GM12873 (cell line): ENCODE measurements at regions not wholly inside any gene's neighbourhood (a gene's known extent, or its start where the extent isn't known, plus 50 kb on each side); places are given as distances from the start of the nearest gene placed in this dataset.

Experiments used
- TF ChIP-seq, protein P1 (sequence below): IDR thresholded peaks from 2 replicates; pipeline ENCODE4 v1.5.1; 2012; ENCODE audit warnings: low read depth, mild to moderate bottlenecking, moderate library complexity, low read length, control low read depth; ENCODE audit not compliant: insufficient read depth; ENCODE audit errors: missing control alignments

- TF ChIP-seq, protein P1, sequence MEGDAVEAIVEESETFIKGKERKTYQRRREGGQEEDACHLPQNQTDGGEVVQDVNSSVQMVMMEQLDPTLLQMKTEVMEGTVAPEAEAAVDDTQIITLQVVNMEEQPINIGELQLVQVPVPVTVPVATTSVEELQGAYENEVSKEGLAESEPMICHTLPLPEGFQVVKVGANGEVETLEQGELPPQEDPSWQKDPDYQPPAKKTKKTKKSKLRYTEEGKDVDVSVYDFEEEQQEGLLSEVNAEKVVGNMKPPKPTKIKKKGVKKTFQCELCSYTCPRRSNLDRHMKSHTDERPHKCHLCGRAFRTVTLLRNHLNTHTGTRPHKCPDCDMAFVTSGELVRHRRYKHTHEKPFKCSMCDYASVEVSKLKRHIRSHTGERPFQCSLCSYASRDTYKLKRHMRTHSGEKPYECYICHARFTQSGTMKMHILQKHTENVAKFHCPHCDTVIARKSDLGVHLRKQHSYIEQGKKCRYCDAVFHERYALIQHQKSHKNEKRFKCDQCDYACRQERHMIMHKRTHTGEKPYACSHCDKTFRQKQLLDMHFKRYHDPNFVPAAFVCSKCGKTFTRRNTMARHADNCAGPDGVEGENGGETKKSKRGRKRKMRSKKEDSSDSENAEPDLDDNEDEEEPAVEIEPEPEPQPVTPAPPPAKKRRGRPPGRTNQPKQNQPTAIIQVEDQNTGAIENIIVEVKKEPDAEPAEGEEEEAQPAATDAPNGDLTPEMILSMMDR: no peak
Measured at GRCh38 chr14:43119672-43120071, 1387.4 kb downstream of the FSCB start.

GRCh38 chr14:43116341-43116740 is 1390.7 kb downstream of the FSCB start:
- TF ChIP-seq, protein P1: no peak

DNA sequence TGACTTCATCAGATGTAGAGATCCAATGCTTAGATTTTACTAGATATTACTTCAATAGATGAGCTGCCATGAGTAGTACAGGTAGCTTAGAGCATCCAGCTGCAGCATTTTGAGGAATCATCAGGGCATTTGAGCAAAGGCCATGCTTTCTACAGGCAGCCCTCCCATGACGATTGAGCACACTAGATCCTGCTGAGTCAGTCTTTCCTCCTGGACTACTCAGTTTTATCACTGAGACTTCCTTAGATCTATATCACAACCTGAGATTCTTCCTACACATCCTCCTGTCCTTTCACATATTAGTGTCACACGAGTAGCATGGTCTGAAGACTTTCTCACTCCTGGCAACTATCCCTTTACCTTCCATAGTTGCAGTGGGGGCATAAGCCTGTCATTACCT is 1401.8 kb downstream of the FSCB start:
- TF ChIP-seq, protein P1: no peak

- TF ChIP-seq, protein P1: no peak
Measured at GRCh38 chr14:43090380-43090779, 1416.7 kb downstream of the FSCB start.

DNA sequence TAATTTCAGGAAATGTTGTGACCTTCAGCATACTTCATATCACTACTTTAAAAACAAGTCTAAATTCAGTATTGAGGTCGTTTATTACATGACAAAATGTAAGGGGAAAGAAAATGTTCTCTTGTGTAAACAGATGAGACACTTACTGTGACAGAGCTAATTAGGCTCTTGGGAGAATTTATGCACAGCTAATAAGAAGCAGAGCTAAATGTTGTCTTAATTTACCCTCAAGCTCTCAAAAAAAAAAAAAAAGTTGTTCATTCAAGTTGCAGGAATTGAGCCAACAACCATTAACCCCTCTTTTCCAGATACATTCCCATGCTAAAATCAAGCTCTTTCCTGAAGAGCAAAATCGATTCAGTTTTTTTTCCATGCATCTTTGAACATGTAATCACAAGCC is 1419.4 kb downstream of the FSCB start:
- TF ChIP-seq, protein P1: no peak

- TF ChIP-seq, protein P1: no peak
Measured at GRCh38 chr14:43085819-43086218, 1421.3 kb downstream of the FSCB start.

- TF ChIP-seq, protein P1: no peak
Measured at GRCh38 chr14:43056106-43056505, 1449.4 kb downstream of the LRFN5 start.
